Liver (tissue), 3 donors: ENCODE measurements at regions not wholly inside any gene's neighbourhood (a gene's known extent, or its start where the extent isn't known, plus 50 kb on each side); places are given as distances from the start of the nearest gene placed in this dataset.

ENCODE experiments used
- ATF3 ChIP-seq: IDR thresholded peaks from 2 replicates; pipeline ENCODE4 v1.6.1; 2016; ENCODE audit warnings: antibody characterized with exemption
- CTCF ChIP-seq: fragments of 150-350 bp; IDR thresholded peaks from 2 replicates; pipeline ENCODE4 v1.5.1; 2017; ENCODE audit warnings: improper control_type of control experiment, low read depth, low read length; ENCODE audit not compliant: missing input control
- FOXA2 ChIP-seq: IDR thresholded peaks from 2 replicates; pipeline ENCODE4 v1.6.1; 2016; ENCODE audit warnings: antibody characterized with exemption
- GABPA ChIP-seq, 2 donors: IDR thresholded peaks in 1 of 2; conservative IDR thresholded peaks in 1 of 2; 2 replicates each; pipeline ENCODE4 v1.6.1; 2016; ENCODE audit warnings: antibody characterized with exemption in 2 of 2, mild to moderate bottlenecking in 1 of 2, moderate library complexity in 1 of 2
- RAD21 ChIP-seq, 2 donors: IDR thresholded peaks; 2 replicates each; pipeline ENCODE4 v1.6.1; 2016; ENCODE audit warnings: antibody characterized with exemption in 2 of 2, mild to moderate bottlenecking in 2 of 2
- REST ChIP-seq: IDR thresholded peaks from 2 replicates; pipeline ENCODE4 v1.6.1; 2016; ENCODE audit warnings: antibody characterized with exemption, mild to moderate bottlenecking
- SP1 ChIP-seq: IDR thresholded peaks from 2 replicates; pipeline ENCODE4 v1.6.1; 2018; ENCODE audit warnings: antibody characterized with exemption, mild to moderate bottlenecking
- YY1 ChIP-seq: IDR thresholded peaks from 2 replicates; pipeline ENCODE4 v1.6.1; 2016; ENCODE audit warnings: antibody characterized with exemption, mild to moderate bottlenecking
- TF ChIP-seq, protein P1 (sequence below): IDR thresholded peaks from 2 replicates; pipeline ENCODE4 v1.6.1; 2016; ENCODE audit warnings: antibody characterized with exemption
- donor health status: healthy.
- donor health status: healthy.

GRCh38 chr16:5188318-5188988 is 90.9 kb upstream of the EEF2KMT start:
- TF ChIP-seq SP1 (no peak), ATF3 (no peak), CTCF (no peak), REST (no peak), RAD21 (IDR thresholded peaks at IDR 0.05) (no peak), GABPA (IDR thresholded peaks at IDR 0.05 in 1 of 2, conservative IDR thresholded peaks at IDR 0.05 in 1 of 2) (no peak), YY1 (no peak), FOXA2 (no peak)
- TF ChIP-seq, protein P1, sequence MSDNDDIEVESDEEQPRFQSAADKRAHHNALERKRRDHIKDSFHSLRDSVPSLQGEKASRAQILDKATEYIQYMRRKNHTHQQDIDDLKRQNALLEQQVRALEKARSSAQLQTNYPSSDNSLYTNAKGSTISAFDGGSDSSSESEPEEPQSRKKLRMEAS: no peak
